Loucy (cell line): ENCODE measurements at regions not wholly inside any gene's neighbourhood (a gene's known extent, or its start where the extent isn't known, plus 50 kb on each side); places are given as distances from the start of the nearest gene placed in this dataset.

Experiments
- CTCF ChIP-seq: fragments of 200-600 bp; sonication (generic); conservative IDR thresholded peaks from 2 replicates; pipeline ENCODE4 v1.5.1; 2014; ENCODE audit warnings: mild to moderate bottlenecking, antibody characterized with exemption, low read length
- EZH2phosphoT487 ChIP-seq: fragments of 200-600 bp; IDR thresholded peaks from 2 replicates; pipeline ENCODE4 v1.6.1; 2018; ENCODE audit warnings: antibody characterized with exemption, mild to moderate bottlenecking, moderate library complexity, borderline replicate concordance

GRCh38 chr10:90347239-90347638 is 510.6 kb downstream of the HTR7 start:
- TF ChIP-seq CTCF (no peak), EZH2phosphoT487 (no peak)
